IPS-18c (cell line): ENCODE measurements at regions not wholly inside any gene's neighbourhood (a gene's known extent, or its start where the extent isn't known, plus 50 kb on each side); places are given as distances from the start of the nearest gene placed in this dataset.
"Not testable (repeated sequence)": the region's sequence is repeated elsewhere in the genome, so short reads cannot be mapped to it uniquely, and the experiment has no call there.

Source experiments
- H3K4me3 ChIP-seq: 2 replicates; pipeline ENCODE4 v1.7.0; 2013; ENCODE audit warnings: low read depth, mild to moderate bottlenecking, low read length, moderate library complexity; ENCODE audit not compliant: insufficient read depth
- H3K9me3 ChIP-seq: one replicate; pipeline ENCODE4 v1.6.1; 2013; ENCODE audit warnings: mild to moderate bottlenecking, low read length, moderate library complexity; ENCODE audit not compliant: control insufficient read depth, insufficient read depth

DNA sequence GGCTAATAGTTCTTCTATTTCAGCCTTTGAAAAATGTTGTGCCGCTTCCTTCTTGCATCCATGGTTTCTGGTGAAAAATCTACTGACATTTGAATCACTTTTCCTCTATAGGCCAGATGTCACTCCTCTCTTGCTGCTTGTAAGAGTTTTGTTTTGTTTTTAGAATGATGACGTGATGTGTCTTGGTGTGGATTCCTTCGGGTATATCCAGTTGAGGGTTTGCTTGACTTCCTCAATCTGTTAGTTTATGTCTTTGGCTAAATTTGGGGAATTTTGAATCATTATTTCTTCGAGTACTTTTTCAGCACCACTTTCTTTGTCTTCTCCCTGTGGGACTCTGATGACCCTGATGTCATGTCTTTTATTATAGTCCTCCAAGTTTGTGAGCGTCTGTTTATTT is 175.5 kb downstream of the MYLK4 start:
- Histone ChIP-seq H3K9me3 (no peaks in the 10 kb centered on the region), H3K4me3 (no peak overlapping the region)

- not testable (repeated sequence) for H3K9me3 ChIP-seq, H3K4me3 ChIP-seq
Observed at GRCh38 chr6:2569420-2569819, 181.3 kb downstream of the MYLK4 start.

- H3K9me3 ChIP-seq: no peaks in the 10 kb centered on the region
- no peak overlapping the region for H3K4me3 ChIP-seq
Observed at GRCh38 chr6:2566048-2566447, 184.7 kb downstream of the MYLK4 start.

- Histone ChIP-seq H3K9me3 (no peaks in the 10 kb centered on the region), H3K4me3 (no peak overlapping the region)
Observed at GRCh38 chr6:2565499-2565898, 185.2 kb downstream of the MYLK4 start.

DNA sequence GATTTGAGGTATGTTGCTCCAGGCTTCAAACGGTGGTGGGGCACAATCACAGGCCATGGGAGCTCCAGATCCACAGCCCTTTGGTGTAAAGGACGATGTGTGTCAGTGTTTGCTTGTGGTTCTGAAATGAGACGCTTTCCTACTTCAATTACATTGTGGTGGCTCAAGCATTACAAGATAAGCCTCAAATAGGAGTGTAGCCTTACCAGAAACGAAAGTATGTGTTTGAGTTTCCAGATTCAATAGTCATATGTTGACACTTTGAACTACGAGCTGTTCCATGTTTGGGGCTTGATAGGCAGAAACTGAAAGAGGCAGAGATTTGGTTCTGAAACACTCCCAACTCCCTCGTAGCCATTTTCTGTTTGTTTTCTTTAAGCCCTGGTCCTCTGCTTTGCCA is 187.1 kb downstream of the MYLK4 start:
- no peaks in the 10 kb centered on the region for H3K9me3 ChIP-seq
- H3K4me3 ChIP-seq: no peak overlapping the region

DNA sequence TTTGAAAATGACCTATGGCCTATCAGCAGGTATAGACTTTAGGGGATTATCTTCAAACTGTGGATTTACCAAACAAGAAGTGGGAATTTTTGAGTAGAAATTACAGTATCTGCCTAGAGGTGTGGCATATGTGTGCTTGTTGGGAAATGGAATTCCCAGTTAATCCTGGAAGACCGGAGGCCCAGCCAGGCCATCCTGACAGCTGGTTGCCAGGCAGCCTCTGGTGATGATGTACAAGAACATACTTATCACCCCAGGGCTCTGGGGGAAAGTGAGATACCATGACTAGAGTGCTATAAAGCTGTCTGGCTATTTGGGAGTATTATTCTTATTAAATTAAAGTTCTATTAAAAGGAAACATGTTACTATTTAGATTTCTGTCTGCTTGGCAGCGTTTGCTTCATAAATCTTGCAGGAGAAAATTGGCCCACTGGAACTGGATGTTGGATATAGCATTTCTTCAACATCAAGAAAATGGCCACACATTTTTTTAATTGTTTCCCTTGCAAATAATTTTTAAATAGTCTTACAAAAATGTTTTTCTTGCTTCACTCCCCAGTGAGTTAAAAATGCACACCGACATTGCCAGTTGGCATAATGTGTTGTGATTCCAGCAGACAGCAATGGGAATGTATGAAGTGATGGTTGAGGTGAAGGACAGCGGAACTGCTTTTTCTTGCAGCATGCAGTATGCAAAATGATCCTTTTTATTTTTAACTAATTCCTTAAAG is 187.8 kb downstream of the MYLK4 start:
- no peaks in the 10 kb centered on the region for H3K9me3 ChIP-seq

GRCh38 chr6:2560917-2561698 is 189.6 kb downstream of the MYLK4 start:
- Histone ChIP-seq H3K4me3 (no peak overlapping the region), H3K9me3 (no peaks in the 10 kb centered on the region)

More for the DNA sequence above, 187.8 kb downstream of the MYLK4 start:
- no peak overlapping the region for H3K4me3 ChIP-seq

DNA sequence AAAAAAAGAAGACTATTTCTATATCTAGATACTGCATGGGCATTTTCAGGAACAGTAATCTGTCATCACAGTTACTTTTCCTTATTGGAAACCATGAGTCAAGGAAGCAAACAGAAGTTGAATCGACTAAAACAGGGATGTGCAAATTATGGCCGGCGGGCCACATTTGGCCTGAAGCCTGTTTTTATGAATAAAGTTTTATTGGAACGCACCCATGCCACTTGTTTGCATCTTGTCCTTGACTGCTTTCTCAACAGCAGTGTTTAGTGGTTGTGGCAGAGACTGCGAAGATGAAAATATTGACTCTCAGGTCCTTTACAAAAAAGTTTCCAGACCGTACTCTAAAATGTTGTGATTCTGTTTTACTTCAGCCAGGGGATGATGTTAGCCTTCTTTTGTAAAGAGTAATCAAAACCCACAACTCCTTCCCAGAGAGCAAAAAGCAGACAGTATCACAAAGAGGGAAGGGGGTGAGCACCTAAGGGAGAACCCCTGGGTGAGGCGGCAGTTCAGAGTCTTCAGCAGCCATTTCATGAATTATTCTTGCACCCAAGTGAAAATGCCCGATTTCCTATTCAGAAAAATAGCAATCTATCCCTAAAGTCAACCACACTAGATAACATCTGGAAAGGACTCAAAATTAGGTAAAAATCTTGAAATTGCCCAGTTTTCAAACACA is 190.4 kb downstream of the MYLK4 start:
- no peak overlapping the region for H3K4me3 ChIP-seq
- H3K9me3 ChIP-seq: no peaks in the 10 kb centered on the region

DNA sequence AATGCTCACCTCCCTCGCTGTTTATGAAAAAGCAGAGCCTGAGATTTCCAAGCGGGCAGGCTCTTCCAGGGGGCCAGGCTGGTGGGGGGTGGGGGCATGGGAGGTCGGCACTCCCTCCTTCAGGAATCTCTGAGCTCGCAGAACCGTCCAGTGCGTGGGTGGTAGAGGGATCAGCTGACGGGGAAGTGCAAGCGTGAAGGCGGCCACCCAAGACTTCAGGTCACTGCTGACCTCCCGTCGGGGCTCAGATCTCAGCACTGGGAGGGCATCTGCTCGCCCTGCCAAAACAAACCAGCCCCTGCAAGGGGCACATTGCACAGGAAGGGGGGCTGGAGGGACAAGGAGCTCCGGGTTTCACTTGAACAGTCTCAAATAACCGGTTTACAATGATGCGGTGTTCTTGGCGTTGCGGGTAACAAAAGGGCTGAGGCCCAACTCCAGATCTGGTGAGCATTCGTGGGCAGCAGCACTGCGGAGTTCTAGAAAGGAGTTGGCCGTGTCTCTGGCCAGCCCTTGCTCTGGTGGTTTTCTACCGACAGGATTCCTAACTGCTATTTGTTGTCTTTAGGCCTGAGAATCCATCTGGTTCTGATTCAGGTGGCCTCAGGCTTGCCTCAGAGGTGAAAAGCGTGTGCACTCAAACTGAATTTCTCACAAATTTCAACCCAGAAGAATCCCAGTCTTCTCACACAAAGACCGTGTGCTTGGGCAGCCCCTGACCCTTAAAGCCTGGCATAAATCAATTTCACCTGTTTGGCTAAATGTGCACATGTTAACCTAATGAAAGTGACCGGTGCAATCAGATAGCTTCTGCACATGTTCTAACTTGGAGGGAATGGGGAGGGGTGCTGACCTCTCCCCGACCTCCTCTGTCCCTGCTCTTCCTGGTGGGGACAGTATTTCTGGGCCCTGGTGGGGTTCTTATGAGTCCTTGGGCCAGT is 191.6 kb downstream of the MYLK4 start:
- Histone ChIP-seq H3K9me3 (no peaks in the 10 kb centered on the region), H3K4me3 (no peak overlapping the region)

- Histone ChIP-seq H3K9me3 (no peaks in the 10 kb centered on the region), H3K4me3 (no peak overlapping the region)
Observed at GRCh38 chr6:2558098-2558680, 192.5 kb downstream of the MYLK4 start.

- Histone ChIP-seq H3K9me3 (no peaks in the 10 kb centered on the region), H3K4me3 (no peak overlapping the region)
Observed at GRCh38 chr6:2557181-2557720, 193.5 kb downstream of the MYLK4 start.

GRCh38 chr6:2556761-2557160 is 194.0 kb downstream of the MYLK4 start:
- Histone ChIP-seq H3K4me3 (no peak overlapping the region), H3K9me3 (no peaks in the 10 kb centered on the region)

DNA sequence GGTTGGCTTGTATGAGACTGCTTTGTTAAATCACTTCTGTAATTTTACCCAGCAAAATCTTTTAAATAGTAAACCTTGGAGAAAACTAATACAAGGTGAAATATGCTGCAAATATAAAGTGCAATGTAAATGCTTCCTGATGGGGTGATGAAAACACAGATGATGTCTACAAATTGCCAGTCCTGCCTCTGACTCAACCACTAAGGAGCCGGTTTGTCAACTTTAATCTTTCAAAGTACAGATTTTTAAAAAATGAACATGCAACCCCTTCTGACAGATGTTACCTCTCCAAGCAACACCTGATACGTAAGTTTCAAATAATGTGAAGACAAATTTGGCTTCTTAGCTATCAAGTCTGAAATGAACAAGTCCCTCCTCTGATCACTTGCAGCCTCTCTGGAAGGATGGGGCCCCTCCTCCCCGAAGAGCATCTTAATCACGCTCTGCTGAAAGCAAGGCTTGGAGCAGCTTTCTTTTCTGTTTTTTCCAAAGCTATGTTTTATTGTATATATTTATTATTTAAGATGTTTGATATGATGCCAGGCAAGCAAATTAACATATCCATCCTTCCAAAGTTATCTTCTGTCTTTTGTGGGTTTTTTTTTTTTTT is 196.0 kb downstream of the MYLK4 start:
- no peaks in the 10 kb centered on the region for H3K9me3 ChIP-seq
- no peak overlapping the region for H3K4me3 ChIP-seq

DNA sequence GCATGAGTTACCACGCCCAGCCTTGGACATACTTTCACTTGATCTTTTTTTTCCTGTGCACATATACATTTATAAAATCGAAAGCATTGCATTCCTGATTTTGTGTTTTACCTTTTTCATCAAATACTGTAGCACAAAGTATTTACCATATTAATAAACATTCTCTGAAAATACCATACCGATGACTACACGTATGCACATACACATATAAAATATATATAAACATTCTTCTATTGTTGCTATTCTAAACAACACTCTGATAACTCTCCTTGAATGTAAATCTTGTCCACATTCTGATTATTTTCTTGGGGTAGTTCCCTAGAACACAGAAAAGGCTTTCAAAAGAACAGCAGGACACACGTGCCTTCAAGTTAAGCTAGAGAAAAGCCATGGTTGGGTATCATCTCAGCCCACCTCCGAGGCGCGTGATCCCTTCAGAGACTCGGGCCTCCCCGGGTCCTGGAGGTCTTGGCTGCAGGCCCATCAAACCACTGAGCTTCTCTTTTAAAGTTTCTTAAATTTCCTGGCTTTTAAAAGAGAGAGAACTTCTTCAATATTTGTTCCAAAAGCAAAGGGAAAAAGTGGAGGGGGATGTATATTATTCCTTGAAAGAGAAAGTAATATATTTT is 198.1 kb downstream of the MYLK4 start:
- no peak overlapping the region for H3K4me3 ChIP-seq
- no peaks in the 10 kb centered on the region for H3K9me3 ChIP-seq

- Histone ChIP-seq H3K9me3 (no peaks in the 10 kb centered on the region), H3K4me3 (no peak overlapping the region)
Observed at GRCh38 chr6:2551705-2552104, 199.0 kb downstream of the MYLK4 start.

DNA sequence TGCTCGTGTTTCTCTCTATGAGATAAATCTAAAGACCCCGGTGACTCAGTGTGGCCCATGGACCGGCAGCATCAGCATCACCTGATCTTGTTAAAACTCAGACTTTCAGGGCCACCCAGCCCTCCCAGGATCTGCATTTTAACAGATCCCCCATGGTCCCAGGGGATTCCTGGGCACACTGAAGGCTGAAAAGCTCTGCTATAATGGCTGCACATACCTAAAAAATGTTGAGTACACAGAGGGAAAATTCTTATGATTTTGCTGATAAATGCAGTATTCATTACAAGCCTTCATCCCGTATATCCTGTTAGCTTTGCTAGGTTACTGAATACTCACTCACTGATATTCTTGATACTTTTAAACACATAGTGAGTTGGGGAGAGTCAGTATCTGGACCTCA is 200.5 kb downstream of the MYLK4 start:
- Histone ChIP-seq H3K9me3 (no peaks in the 10 kb centered on the region), H3K4me3 (no peak overlapping the region)
